ENCODE measurements at regions not wholly inside any gene's neighbourhood (a gene's known extent, or its start where the extent isn't known, plus 50 kb on each side); places are given as distances from the start of the nearest gene placed in this dataset.

DNA sequence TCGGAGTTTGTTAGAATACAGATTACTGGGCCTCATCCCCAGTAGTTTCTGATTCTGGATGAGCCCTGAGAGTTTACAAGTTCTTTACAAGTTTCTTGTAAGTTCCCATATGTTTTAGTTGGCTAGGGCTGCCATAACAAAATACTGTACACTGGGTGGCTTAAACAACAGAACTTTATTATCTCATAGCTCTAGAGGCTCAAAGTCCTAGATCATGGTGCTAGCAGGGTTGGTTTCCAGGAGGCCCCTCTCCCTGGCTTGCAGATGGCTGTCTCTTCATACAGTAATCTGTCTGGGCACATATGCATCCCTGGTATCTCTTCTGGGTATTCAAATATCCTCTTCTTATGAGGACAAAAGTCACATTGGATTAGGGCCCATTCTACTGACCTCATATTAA lies 167.2 kb downstream of the KLF5 start:
- no peak overlapping the region for H2BK20ac ChIP-seq (ENCODE audit: low read depth, low read length)
- H3K9me1 ChIP-seq (ENCODE audit: insufficient read depth, low read length): 0 out of 2 replicates have a peak, but pooled peaks cover 1% of the 10 kb centered on the region
- in situ Hi-C loops (cut with MboI; ENCODE audit: low sequenced_read_pairs): no loop called here
- H4K8ac ChIP-seq (ENCODE audit: low read depth in 2 of 2, low read length in 2 of 2): no peak overlapping the region
- DNase-seq: no peak
- no peak overlapping the region for H3K9ac ChIP-seq (ENCODE audit: low read depth, low read length)
- H3K4ac ChIP-seq (ENCODE audit: low read depth, low read length): no peak overlapping the region
- no peak overlapping the region for H2BK120ac ChIP-seq (ENCODE audit: low read depth, low read length)
- H3K23ac ChIP-seq (ENCODE audit: low read depth, low read length): no peak overlapping the region
- H3K27me3 ChIP-seq (ENCODE audit: control insufficient read depth, insufficient read depth, low read length): no peaks in the 10 kb centered on the region
- no peak for ATAC-seq (ENCODE audit: low read depth)
- H3K27ac ChIP-seq (ENCODE audit: insufficient read depth, low read length): no peak overlapping the region
- POLR2A ChIA-PET (ENCODE audit: unreplicated experiment): no interaction called here
- no peaks in the 10 kb centered on the region; the same call in 1 of the 2 replicates for H3K4me1 ChIP-seq (ENCODE audit: control insufficient read depth, insufficient read depth, low read length)
- no peak overlapping the region for H4K91ac ChIP-seq (ENCODE audit: insufficient read depth, low read depth, low read length)
- intact Hi-C loops (cut with micrococcal nuclease): loop anchor here (10.0 kb wide), 1 partner anchor 479 kb away; no protein-coding TSS in a partner anchor
- no peaks in the 10 kb centered on the region for H3K9me3 ChIP-seq (ENCODE audit: control insufficient read depth, insufficient read depth, low read length)
- H3K14ac ChIP-seq (replicated peaks; ENCODE audit: low read depth, low read length): no peak overlapping the region
- H3K4me3 ChIP-seq (ENCODE audit: insufficient read depth, low read depth, low read length): no peak overlapping the region
- BruUV-seq (replicated peaks): no TSS peak
- no peak overlapping the region for H2AFZ ChIP-seq (replicated peaks; ENCODE audit: low read length, poor library complexity)
- no peak overlapping the region for H4K5ac ChIP-seq (ENCODE audit: low read depth, low read length)
- no CpG with 5 or more reads among the region's 1 CpG for WGBS, 2 experiments (ENCODE audit: extremely low coverage in 2 of 2, insufficient read length in 1 of 2)
- no peak overlapping the region for H2AK5ac ChIP-seq (ENCODE audit: low read depth, low read length)
- H2BK15ac ChIP-seq (ENCODE audit: low read depth, low read length): no peak overlapping the region
- no peak overlapping the region for H2AK9ac ChIP-seq (replicated peaks; ENCODE audit: low read depth, low read length, poor library complexity)
- no peak overlapping the region for H3K56ac ChIP-seq (ENCODE audit: extremely low read depth, insufficient read depth, low read length)
- TF ChIP-seq RAD21 (IDR thresholded peaks at IDR 0.05; ENCODE audit: low read length) (no peak), MXI1 (IDR thresholded peaks at IDR 0.05; ENCODE audit: borderline replicate concordance, low read depth, low read length) (no peak), NFE2L2 (IDR thresholded peaks at IDR 0.05; ENCODE audit: low read depth, low read length) (no peak), BHLHE40 (IDR thresholded peaks at IDR 0.05; ENCODE audit: low read depth, low read length) (no peak), CHD1 (IDR thresholded peaks at IDR 0.05; ENCODE audit: low read depth, low read length) (no peak), MAFK (IDR thresholded peaks at IDR 0.05; ENCODE audit: low read depth, low read length) (no peak), RFX5 (IDR thresholded peaks at IDR 0.05; ENCODE audit: low read depth, low read length) (no peak), RCOR1 (IDR thresholded peaks at IDR 0.05; ENCODE audit: insufficient replicate concordance, low read length) (no peak), SMC3 (IDR thresholded peaks at IDR 0.05; ENCODE audit: low read depth, low read length) (no peak), CEBPB (IDR thresholded peaks at IDR 0.05; ENCODE audit: low read depth, low read length) (no peak), MAZ (IDR thresholded peaks at IDR 0.05; ENCODE audit: borderline replicate concordance, low read depth, low read length) (no peak)
- TF ChIP-seq, protein P1, sequence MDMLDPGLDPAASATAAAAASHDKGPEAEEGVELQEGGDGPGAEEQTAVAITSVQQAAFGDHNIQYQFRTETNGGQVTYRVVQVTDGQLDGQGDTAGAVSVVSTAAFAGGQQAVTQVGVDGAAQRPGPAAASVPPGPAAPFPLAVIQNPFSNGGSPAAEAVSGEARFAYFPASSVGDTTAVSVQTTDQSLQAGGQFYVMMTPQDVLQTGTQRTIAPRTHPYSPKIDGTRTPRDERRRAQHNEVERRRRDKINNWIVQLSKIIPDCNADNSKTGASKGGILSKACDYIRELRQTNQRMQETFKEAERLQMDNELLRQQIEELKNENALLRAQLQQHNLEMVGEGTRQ (IDR thresholded peaks at IDR 0.05; ENCODE audit: low read depth, low read length): no peak
- TF ChIP-seq, protein P2, sequence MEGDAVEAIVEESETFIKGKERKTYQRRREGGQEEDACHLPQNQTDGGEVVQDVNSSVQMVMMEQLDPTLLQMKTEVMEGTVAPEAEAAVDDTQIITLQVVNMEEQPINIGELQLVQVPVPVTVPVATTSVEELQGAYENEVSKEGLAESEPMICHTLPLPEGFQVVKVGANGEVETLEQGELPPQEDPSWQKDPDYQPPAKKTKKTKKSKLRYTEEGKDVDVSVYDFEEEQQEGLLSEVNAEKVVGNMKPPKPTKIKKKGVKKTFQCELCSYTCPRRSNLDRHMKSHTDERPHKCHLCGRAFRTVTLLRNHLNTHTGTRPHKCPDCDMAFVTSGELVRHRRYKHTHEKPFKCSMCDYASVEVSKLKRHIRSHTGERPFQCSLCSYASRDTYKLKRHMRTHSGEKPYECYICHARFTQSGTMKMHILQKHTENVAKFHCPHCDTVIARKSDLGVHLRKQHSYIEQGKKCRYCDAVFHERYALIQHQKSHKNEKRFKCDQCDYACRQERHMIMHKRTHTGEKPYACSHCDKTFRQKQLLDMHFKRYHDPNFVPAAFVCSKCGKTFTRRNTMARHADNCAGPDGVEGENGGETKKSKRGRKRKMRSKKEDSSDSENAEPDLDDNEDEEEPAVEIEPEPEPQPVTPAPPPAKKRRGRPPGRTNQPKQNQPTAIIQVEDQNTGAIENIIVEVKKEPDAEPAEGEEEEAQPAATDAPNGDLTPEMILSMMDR (conservative IDR thresholded peaks at IDR 0.05; ENCODE audit: low read depth, low read length): no peak
- TF ChIP-seq, protein P3, sequence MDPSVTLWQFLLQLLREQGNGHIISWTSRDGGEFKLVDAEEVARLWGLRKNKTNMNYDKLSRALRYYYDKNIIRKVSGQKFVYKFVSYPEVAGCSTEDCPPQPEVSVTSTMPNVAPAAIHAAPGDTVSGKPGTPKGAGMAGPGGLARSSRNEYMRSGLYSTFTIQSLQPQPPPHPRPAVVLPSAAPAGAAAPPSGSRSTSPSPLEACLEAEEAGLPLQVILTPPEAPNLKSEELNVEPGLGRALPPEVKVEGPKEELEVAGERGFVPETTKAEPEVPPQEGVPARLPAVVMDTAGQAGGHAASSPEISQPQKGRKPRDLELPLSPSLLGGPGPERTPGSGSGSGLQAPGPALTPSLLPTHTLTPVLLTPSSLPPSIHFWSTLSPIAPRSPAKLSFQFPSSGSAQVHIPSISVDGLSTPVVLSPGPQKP (IDR thresholded peaks at IDR 0.05; ENCODE audit: borderline replicate concordance, low read depth, low read length): no peak
- no peak overlapping the region for H2BK5ac ChIP-seq (ENCODE audit: low read depth, low read length, poor library complexity, severe bottlenecking)
- H3K79me1 ChIP-seq (ENCODE audit: low read depth in 1 of 2, low read length in 2 of 2): no peaks in the 10 kb centered on the region
- H3K36me3 ChIP-seq (ENCODE audit: control insufficient read depth, insufficient read depth, low read length): no peaks in the 10 kb centered on the region
- no peak overlapping the region for H3K18ac ChIP-seq (ENCODE audit: low read depth, low read length)
- dilution Hi-C loops (cut with HindIII; ENCODE audit: low sequenced_read_pairs, unreplicated experiment): no loop called here
- H4K20me1 ChIP-seq (ENCODE audit: insufficient read depth, low read length): no peaks in the 10 kb centered on the region
- no peak overlapping the region for H3K4me2 ChIP-seq (ENCODE audit: low read depth, low read length)
- CTCF ChIA-PET: no interaction called here
